ENCODE measurements at regions not wholly inside any gene's neighbourhood (a gene's known extent, or its start where the extent isn't known, plus 50 kb on each side); places are given as distances from the start of the nearest gene placed in this dataset.

DNA sequence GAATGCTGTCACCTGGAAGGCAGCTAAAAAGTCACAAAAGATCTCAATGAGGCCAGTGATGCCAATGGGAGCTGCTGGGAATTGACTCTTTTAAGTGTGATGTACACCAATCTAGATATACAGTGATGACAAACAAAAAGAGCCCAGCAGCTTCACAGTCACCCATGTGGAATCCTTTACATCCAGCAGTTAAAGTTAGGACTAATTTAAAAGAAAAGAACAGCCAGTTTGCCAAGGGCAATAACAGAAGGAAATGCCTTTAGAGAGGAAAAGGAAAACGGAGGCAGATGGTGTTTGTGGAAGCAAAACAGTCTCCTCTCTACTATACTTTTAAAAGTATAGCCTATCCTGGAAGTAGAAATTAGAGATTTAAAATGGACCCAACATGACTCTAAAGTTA lies 873.5 kb downstream of the EPHA7 start:
- Histone ChIP-seq H3K4me1 (ENCODE audit: insufficient read depth, low read length, poor library complexity, severe bottlenecking) (no peaks in the 10 kb centered on the region), H3K4me3 (ENCODE audit: low read depth, low read length, poor library complexity, severe bottlenecking) (no peak overlapping the region), H3K36me3 (ENCODE audit: insufficient read depth, low read length, poor library complexity, severe bottlenecking) (no peaks in the 10 kb centered on the region), H3K9me3 (ENCODE audit: low read depth, low read length, poor library complexity, severe bottlenecking) (no peaks in the 10 kb centered on the region), H3K27me3 (replicated peaks; ENCODE audit: insufficient read depth, low read depth, low read length, poor library complexity) (no peaks in the 10 kb centered on the region), H3K27ac (ENCODE audit: low read depth, low read length, poor library complexity, severe bottlenecking) (no peak overlapping the region)
- DNase-seq (ENCODE audit: low spot score) = no peak
- ChIA-PET CTCF (no interaction called here), POLR2A (ENCODE audit: low non-redundant PET) (no interaction called here)
- TF ChIP-seq CTCF (conservative IDR thresholded peaks at IDR 0.05; ENCODE audit: low read depth, low read length) = no peak
- no peak for TF ChIP-seq EZH2 (IDR thresholded peaks at IDR 0.05; ENCODE audit: borderline replicate concordance, low read depth, low read length, poor library complexity, severe bottlenecking)
- intact Hi-C loops (cut with micrococcal nuclease; ENCODE audit: unreplicated experiment) = no loop called here
- no TSS peak for BruUV-seq (replicated peaks)

DNA sequence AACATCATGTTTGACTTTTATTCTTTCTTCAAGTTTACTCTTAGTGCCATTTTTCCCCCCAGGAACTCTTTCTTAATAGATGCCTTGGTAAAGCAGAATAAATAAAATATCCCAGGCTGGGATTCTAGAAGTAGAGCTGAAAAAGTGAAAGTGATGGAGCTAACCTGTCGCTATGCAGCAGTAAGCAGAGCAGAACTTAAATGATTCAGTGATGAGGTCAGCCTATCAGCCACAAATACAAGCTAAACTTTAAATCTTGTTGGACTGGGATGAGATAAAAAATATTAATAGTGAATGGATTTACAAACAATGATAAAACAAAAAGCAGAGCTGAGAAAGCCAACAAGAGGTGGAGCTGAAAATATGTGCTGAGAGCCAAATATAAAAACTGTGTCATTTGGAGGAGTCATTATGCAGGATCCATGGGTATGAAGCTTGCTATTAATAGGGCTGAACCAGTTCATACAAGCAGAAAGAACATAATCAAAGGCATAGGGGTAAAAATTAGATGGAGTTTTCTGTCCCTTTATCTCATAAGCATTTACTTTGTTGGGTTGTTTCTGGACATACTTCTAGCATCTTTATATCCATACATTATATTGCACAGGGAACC lies 877.8 kb downstream of the EPHA7 start:
- intact Hi-C loops (cut with micrococcal nuclease; ENCODE audit: unreplicated experiment) = no loop called here
- ChIA-PET POLR2A (ENCODE audit: low non-redundant PET) (no interaction called here), CTCF (no interaction called here)
- no peaks in the 10 kb centered on the region for H3K4me1 ChIP-seq (ENCODE audit: insufficient read depth, low read length, poor library complexity, severe bottlenecking)
- no peak for DNase-seq (ENCODE audit: low spot score)
- H3K27ac ChIP-seq (ENCODE audit: low read depth, low read length, poor library complexity, severe bottlenecking) = no peak overlapping the region
- H3K36me3 ChIP-seq (ENCODE audit: insufficient read depth, low read length, poor library complexity, severe bottlenecking) = no peaks in the 10 kb centered on the region
- H3K27me3 ChIP-seq (replicated peaks; ENCODE audit: insufficient read depth, low read depth, low read length, poor library complexity) = no peaks in the 10 kb centered on the region
- no TSS peak for BruUV-seq (replicated peaks)
- H3K9me3 ChIP-seq (ENCODE audit: low read depth, low read length, poor library complexity, severe bottlenecking) = no peaks in the 10 kb centered on the region
- TF ChIP-seq CTCF (conservative IDR thresholded peaks at IDR 0.05; ENCODE audit: low read depth, low read length) (no peak), EZH2 (IDR thresholded peaks at IDR 0.05; ENCODE audit: borderline replicate concordance, low read depth, low read length, poor library complexity, severe bottlenecking) (no peak)
- no peak overlapping the region for H3K4me3 ChIP-seq (ENCODE audit: low read depth, low read length, poor library complexity, severe bottlenecking)

GRCh38 chr6:92538926-92539325 lies 880.4 kb downstream of the EPHA7 start:
- Histone ChIP-seq H3K4me3 (ENCODE audit: low read depth, low read length, poor library complexity, severe bottlenecking) (no peak overlapping the region), H3K27ac (ENCODE audit: low read depth, low read length, poor library complexity, severe bottlenecking) (no peak overlapping the region), H3K4me1 (ENCODE audit: insufficient read depth, low read length, poor library complexity, severe bottlenecking) (no peaks in the 10 kb centered on the region), H3K36me3 (ENCODE audit: insufficient read depth, low read length, poor library complexity, severe bottlenecking) (no peaks in the 10 kb centered on the region), H3K9me3 (ENCODE audit: low read depth, low read length, poor library complexity, severe bottlenecking) (no peaks in the 10 kb centered on the region), H3K27me3 (replicated peaks; ENCODE audit: insufficient read depth, low read depth, low read length, poor library complexity) (no peaks in the 10 kb centered on the region)
- CTCF ChIA-PET = no interaction called here
- TF ChIP-seq CTCF (conservative IDR thresholded peaks at IDR 0.05; ENCODE audit: low read depth, low read length) = no peak
- no peak for TF ChIP-seq EZH2 (IDR thresholded peaks at IDR 0.05; ENCODE audit: borderline replicate concordance, low read depth, low read length, poor library complexity, severe bottlenecking)
- POLR2A ChIA-PET (ENCODE audit: low non-redundant PET) = no interaction called here
- no TSS peak for BruUV-seq (replicated peaks)
- no peak for DNase-seq (ENCODE audit: low spot score)
- intact Hi-C loops (cut with micrococcal nuclease; ENCODE audit: unreplicated experiment) = no loop called here

Measured in A673 (cell line).